ENCODE measurements at regions not wholly inside any gene's neighbourhood (a gene's known extent, or its start where the extent isn't known, plus 50 kb on each side); places are given as distances from the start of the nearest gene placed in this dataset.

GRCh38 chr11:29061452-29061851, 953.3 kb downstream of the METTL15 start:
- TF ChIP-seq POLR2AphosphoS5 (IDR thresholded peaks at IDR 0.05; ENCODE audit: borderline replicate concordance, low read depth, low read length) (no peak), EZH2 (IDR thresholded peaks at IDR 0.05) (no peak), FOXP2 (optimal IDR thresholded peaks at IDR 0.05; ENCODE audit: control extremely low read depth, extremely low read length, insufficient read depth) (no peak)
